WTC11 (cell line): ENCODE measurements at regions not wholly inside any gene's neighbourhood (a gene's known extent, or its start where the extent isn't known, plus 50 kb on each side); places are given as distances from the start of the nearest gene placed in this dataset.

Experiments used
- ATAC-seq: fragments of 200-7000 bp; cut with Tn5 transposase; 2 replicates; pipeline ENCODE4 v1.10.0; 2021; ENCODE audit warnings: mild to moderate bottlenecking, moderate library complexity
- CTCF ChIA-PET: fragments of 300-600 bp; sonication (Branson Sonifier 250); formaldehyde crosslinking; loops from one replicate; lab custom pipeline; 2021; ENCODE audit warnings: antibody characterized with exemption; lab: Charles Lee
- POLR2A ChIA-PET: fragments of 350-600 bp; sonication (Branson Sonifier 250); formaldehyde crosslinking; loops from one replicate; lab custom pipeline; 2021; ENCODE audit warnings: antibody characterized with exemption; lab: Charles Lee
- DNase-seq: peaks from one replicate; pipeline ENCODE4 v3.0.0; 2021; ENCODE audit warnings: low spot score
- H3K27ac Mint-ChIP-seq: 2 replicates; pipeline ENCODE4 v1.8.0; 2021; ENCODE audit warnings: mixed read lengths
- H3K27me3 Mint-ChIP-seq: 2 replicates; pipeline ENCODE4 v1.8.0; 2021; ENCODE audit warnings: low read depth, mild to moderate bottlenecking, moderate library complexity, mixed read lengths
- H3K36me3 Mint-ChIP-seq: 2 replicates; pipeline ENCODE4 v1.8.0; 2021; ENCODE audit warnings: mixed read lengths
- H3K4me1 Mint-ChIP-seq: 2 replicates; pipeline ENCODE4 v1.8.0; 2022; ENCODE audit warnings: mixed read lengths
- H3K4me3 Mint-ChIP-seq: 2 replicates; pipeline ENCODE4 v1.8.0; 2021; ENCODE audit warnings: mild to moderate bottlenecking, moderate library complexity, mixed read lengths
- H3K9me3 Mint-ChIP-seq: 2 replicates; pipeline ENCODE4 v1.8.0; 2021; ENCODE audit warnings: mixed read lengths
- ATF1 ChIP-seq: sonication (generic); formaldehyde crosslinking; IDR thresholded peaks from 2 replicates; pipeline ENCODE4 v1.8.1; 2023; ENCODE audit warnings: mild to moderate bottlenecking, moderate library complexity, missing genetic modification reagents
- CDX4 ChIP-seq: fragments of 250-450 bp; sonication (Bioruptor Pico); IDR thresholded peaks from 2 replicates; pipeline ENCODE4 v1.9.0; 2021; ENCODE audit warnings: moderate library complexity, mild to moderate bottlenecking, inconsistent platforms, borderline replicate concordance
- CREM ChIP-seq: sonication (generic); formaldehyde crosslinking; IDR thresholded peaks from 2 replicates; pipeline ENCODE4 v1.8.1; 2022; ENCODE audit warnings: mild to moderate bottlenecking, missing genetic modification reagents, moderate library complexity
- E2F4 ChIP-seq: sonication (generic); formaldehyde crosslinking; IDR thresholded peaks from 2 replicates; pipeline ENCODE4 v1.8.1; 2022; ENCODE audit warnings: low read depth, mild to moderate bottlenecking, moderate library complexity, missing genetic modification reagents, borderline replicate concordance
- EMX1 ChIP-seq: fragments of 250-450 bp; sonication (Bioruptor Pico); IDR thresholded peaks from 2 replicates; pipeline ENCODE4 v1.8.0; 2021; ENCODE audit warnings: mild to moderate bottlenecking
- FOXK1 ChIP-seq: sonication (generic); formaldehyde crosslinking; IDR thresholded peaks from 2 replicates; pipeline ENCODE4 v1.8.0; 2022; ENCODE audit warnings: mild to moderate bottlenecking, moderate library complexity, missing genetic modification reagents
- GABPB1 ChIP-seq: sonication (generic); formaldehyde crosslinking; IDR thresholded peaks from 2 replicates; pipeline ENCODE4 v1.8.1; 2023; ENCODE audit warnings: mild to moderate bottlenecking, missing genetic modification reagents
- JAZF1 ChIP-seq: fragments of 250-450 bp; sonication (Bioruptor Pico); IDR thresholded peaks from 2 replicates; pipeline ENCODE4 v1.9.0; 2021; ENCODE audit warnings: moderate library complexity, mild to moderate bottlenecking, inconsistent platforms
- JUN ChIP-seq: sonication (generic); formaldehyde crosslinking; IDR thresholded peaks from 2 replicates; pipeline ENCODE4 v1.8.0; 2023; ENCODE audit warnings: mild to moderate bottlenecking, missing genetic modification reagents
- MAX ChIP-seq: sonication (generic); formaldehyde crosslinking; IDR thresholded peaks from 2 replicates; pipeline ENCODE4 v1.8.0; 2022; ENCODE audit warnings: mild to moderate bottlenecking, missing genetic modification reagents
- NFATC4 ChIP-seq: fragments of 250-450 bp; sonication (Bioruptor Pico); IDR thresholded peaks from 2 replicates; pipeline ENCODE4 v1.9.0; 2021; ENCODE audit warnings: mild to moderate bottlenecking
- NR2C2 ChIP-seq: sonication (generic); formaldehyde crosslinking; IDR thresholded peaks from 2 replicates; pipeline ENCODE4 v1.8.0; 2022; ENCODE audit warnings: mild to moderate bottlenecking, missing genetic modification reagents
- OVOL2 ChIP-seq: fragments of 250-450 bp; sonication (Bioruptor Pico); IDR thresholded peaks from 2 replicates; pipeline ENCODE4 v1.9.0; 2021; ENCODE audit warnings: mild to moderate bottlenecking, borderline replicate concordance
- PRRX2 ChIP-seq: fragments of 250-450 bp; sonication (Bioruptor Pico); IDR thresholded peaks from 2 replicates; pipeline ENCODE4 v1.8.0; 2021; ENCODE audit warnings: mild to moderate bottlenecking
- SMAD4 ChIP-seq: sonication (generic); formaldehyde crosslinking; IDR thresholded peaks from 2 replicates; pipeline ENCODE4 v1.8.0; 2022; ENCODE audit warnings: mild to moderate bottlenecking, missing genetic modification reagents
- TP53 ChIP-seq: sonication (generic); formaldehyde crosslinking; IDR thresholded peaks from 2 replicates; pipeline ENCODE4 v1.8.1; 2023; ENCODE audit warnings: mild to moderate bottlenecking, missing genetic modification reagents
- USF2 ChIP-seq: sonication (generic); formaldehyde crosslinking; IDR thresholded peaks from 2 replicates; pipeline ENCODE4 v1.8.1; 2023; ENCODE audit warnings: mild to moderate bottlenecking, missing genetic modification reagents, moderate library complexity
- ZNF121 ChIP-seq: sonication (generic); formaldehyde crosslinking; IDR thresholded peaks from 2 replicates; pipeline ENCODE4 v1.8.0; 2023; ENCODE audit warnings: missing genetic modification reagents
- ZNF138 ChIP-seq: sonication (generic); formaldehyde crosslinking; conservative IDR thresholded peaks from 2 replicates; pipeline ENCODE4 v1.8.1; 2022; ENCODE audit warnings: mild to moderate bottlenecking, moderate library complexity, missing genetic modification reagents
- ZNF232 ChIP-seq: sonication (generic); formaldehyde crosslinking; IDR thresholded peaks from 2 replicates; pipeline ENCODE4 v1.8.0; 2022; ENCODE audit warnings: mild to moderate bottlenecking, missing genetic modification reagents
- ZNF317 ChIP-seq: sonication (generic); formaldehyde crosslinking; IDR thresholded peaks from 2 replicates; pipeline ENCODE4 v1.8.1; 2023; ENCODE audit warnings: low read depth, mild to moderate bottlenecking, moderate library complexity, missing genetic modification reagents, borderline replicate concordance
- ZNF416 ChIP-seq: fragments of 250-450 bp; sonication (Bioruptor Pico); IDR thresholded peaks from 2 replicates; pipeline ENCODE4 v1.9.0; 2021; ENCODE audit warnings: mild to moderate bottlenecking, inconsistent platforms
- TF ChIP-seq, protein P1 (sequence below): fragments of 250-450 bp; sonication (Bioruptor Pico); IDR thresholded peaks from 2 replicates; pipeline ENCODE4 v2.1.2; 2022; ENCODE audit warnings: mild to moderate bottlenecking, moderate library complexity
- TF ChIP-seq, protein P2 (sequence below): sonication (generic); formaldehyde crosslinking; IDR thresholded peaks from 2 replicates; pipeline ENCODE4 v1.8.0; 2023; ENCODE audit warnings: mild to moderate bottlenecking, missing genetic modification reagents
- TF ChIP-seq, protein P3 (sequence below): sonication (generic); formaldehyde crosslinking; IDR thresholded peaks from 2 replicates; pipeline ENCODE4 v1.8.1; 2022; ENCODE audit warnings: mild to moderate bottlenecking, missing genetic modification reagents, moderate library complexity, borderline replicate concordance

- CTCF ChIA-PET, result interaction anchor here (2.5 kb wide), 1 partner anchor 9 kb away, joined by 10 read pairs; no protein-coding TSS in a partner anchor
- Mint-ChIP-seq H3K9me3 (no peaks in the 10 kb centered on the region), H3K27ac (peak overlapping the region; percentile 37; the same call in 1 of the 2 replicates), H3K27me3 (no peaks in the 10 kb centered on the region), H3K4me1 (peaks cover 20% of the 10 kb centered on the region), H3K36me3 (no peaks in the 10 kb centered on the region), H3K4me3 (no peak overlapping the region)
- ATAC-seq (peak; percentile 55), DNase-seq (no peak)
- TF ChIP-seq GABPB1, result peak; percentile 44
- TF ChIP-seq FOXK1 (CRISPR knock-in tag), result no peak
- no peak for TF ChIP-seq USF2
- TF ChIP-seq, protein P1, sequence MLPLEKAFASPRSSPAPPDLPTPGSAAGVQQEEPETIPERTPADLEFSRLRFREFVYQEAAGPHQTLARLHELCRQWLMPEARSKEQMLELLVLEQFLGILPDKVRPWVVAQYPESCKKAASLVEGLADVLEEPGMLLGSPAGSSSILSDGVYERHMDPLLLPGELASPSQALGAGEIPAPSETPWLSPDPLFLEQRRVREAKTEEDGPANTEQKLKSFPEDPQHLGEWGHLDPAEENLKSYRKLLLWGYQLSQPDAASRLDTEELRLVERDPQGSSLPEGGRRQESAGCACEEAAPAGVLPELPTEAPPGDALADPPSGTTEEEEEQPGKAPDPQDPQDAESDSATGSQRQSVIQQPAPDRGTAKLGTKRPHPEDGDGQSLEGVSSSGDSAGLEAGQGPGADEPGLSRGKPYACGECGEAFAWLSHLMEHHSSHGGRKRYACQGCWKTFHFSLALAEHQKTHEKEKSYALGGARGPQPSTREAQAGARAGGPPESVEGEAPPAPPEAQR (CRISPR knock-in tag), result no peak
- TF ChIP-seq EMX1 (CRISPR knock-in tag), result no peak
- no peak for TF ChIP-seq ZNF416 (CRISPR knock-in tag)
- TF ChIP-seq JAZF1, result no peak
- no peak for TF ChIP-seq PRRX2 (CRISPR knock-in tag)
- POLR2A ChIA-PET, result interaction anchor here (0.6 kb wide), 1 partner anchor 108 kb away, joined by 7 read pairs; no protein-coding TSS in a partner anchor
Observed at GRCh38 chr20:8073024-8073832, 53.7 kb upstream of the TMX4 start.

DNA sequence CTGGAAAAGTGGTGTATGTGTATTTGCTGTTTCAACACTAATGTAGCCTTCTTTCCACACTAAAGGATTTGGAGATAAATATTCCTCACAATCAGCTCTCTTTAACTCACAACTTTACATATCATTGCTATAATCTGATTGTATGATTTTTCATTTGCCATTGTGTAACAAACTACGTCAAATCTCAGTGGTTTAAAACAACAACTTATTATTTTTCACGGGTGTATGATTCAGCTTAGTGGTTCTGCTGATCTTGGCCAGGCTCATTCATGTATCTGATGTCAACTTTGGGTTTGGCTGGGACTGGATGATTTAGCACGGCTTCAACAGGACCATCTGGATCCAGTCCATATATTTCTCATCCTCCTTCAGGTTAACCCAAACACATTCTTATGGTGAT, 55.4 kb upstream of the TMX4 start:
- Mint-ChIP-seq H3K9me3 (no peaks in the 10 kb centered on the region), H3K4me3 (no peak overlapping the region), H3K27ac (no peak overlapping the region), H3K36me3 (no peaks in the 10 kb centered on the region), H3K27me3 (no peaks in the 10 kb centered on the region), H3K4me1 (peaks cover 20% of the 10 kb centered on the region)
- POLR2A ChIA-PET, result no interaction called here
- CTCF ChIA-PET, result no interaction called here
- ATAC-seq, result no peak
- no peak for TF ChIP-seq CDX4 (CRISPR knock-in tag)
- no peak for TF ChIP-seq FOXK1 (CRISPR knock-in tag)
- no peak for TF ChIP-seq ZNF416 (CRISPR knock-in tag)
- no peak for TF ChIP-seq JUN (CRISPR knock-in tag)
- TF ChIP-seq MAX (CRISPR knock-in tag), result no peak
- TF ChIP-seq, protein P2, sequence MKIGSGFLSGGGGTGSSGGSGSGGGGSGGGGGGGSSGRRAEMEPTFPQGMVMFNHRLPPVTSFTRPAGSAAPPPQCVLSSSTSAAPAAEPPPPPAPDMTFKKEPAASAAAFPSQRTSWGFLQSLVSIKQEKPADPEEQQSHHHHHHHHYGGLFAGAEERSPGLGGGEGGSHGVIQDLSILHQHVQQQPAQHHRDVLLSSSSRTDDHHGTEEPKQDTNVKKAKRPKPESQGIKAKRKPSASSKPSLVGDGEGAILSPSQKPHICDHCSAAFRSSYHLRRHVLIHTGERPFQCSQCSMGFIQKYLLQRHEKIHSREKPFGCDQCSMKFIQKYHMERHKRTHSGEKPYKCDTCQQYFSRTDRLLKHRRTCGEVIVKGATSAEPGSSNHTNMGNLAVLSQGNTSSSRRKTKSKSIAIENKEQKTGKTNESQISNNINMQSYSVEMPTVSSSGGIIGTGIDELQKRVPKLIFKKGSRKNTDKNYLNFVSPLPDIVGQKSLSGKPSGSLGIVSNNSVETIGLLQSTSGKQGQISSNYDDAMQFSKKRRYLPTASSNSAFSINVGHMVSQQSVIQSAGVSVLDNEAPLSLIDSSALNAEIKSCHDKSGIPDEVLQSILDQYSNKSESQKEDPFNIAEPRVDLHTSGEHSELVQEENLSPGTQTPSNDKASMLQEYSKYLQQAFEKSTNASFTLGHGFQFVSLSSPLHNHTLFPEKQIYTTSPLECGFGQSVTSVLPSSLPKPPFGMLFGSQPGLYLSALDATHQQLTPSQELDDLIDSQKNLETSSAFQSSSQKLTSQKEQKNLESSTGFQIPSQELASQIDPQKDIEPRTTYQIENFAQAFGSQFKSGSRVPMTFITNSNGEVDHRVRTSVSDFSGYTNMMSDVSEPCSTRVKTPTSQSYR (CRISPR knock-in tag), result no peak
- no peak for TF ChIP-seq CREM
- no peak for TF ChIP-seq OVOL2
- no peak for TF ChIP-seq GABPB1
- TF ChIP-seq E2F4 (CRISPR knock-in tag), result no peak
- no peak for TF ChIP-seq ZNF317 (CRISPR knock-in tag)
- no peak for TF ChIP-seq ZNF121 (CRISPR knock-in tag)
- TF ChIP-seq ZNF138, result no peak
- TF ChIP-seq, protein P3, sequence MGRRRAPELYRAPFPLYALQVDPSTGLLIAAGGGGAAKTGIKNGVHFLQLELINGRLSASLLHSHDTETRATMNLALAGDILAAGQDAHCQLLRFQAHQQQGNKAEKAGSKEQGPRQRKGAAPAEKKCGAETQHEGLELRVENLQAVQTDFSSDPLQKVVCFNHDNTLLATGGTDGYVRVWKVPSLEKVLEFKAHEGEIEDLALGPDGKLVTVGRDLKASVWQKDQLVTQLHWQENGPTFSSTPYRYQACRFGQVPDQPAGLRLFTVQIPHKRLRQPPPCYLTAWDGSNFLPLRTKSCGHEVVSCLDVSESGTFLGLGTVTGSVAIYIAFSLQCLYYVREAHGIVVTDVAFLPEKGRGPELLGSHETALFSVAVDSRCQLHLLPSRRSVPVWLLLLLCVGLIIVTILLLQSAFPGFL (CRISPR knock-in tag), result no peak
- no peak for TF ChIP-seq ATF1 (CRISPR knock-in tag)
- no peak for TF ChIP-seq ZNF232 (CRISPR knock-in tag)
- TF ChIP-seq NFATC4 (CRISPR knock-in tag), result no peak
- TF ChIP-seq TP53 (CRISPR knock-in tag), result no peak
- TF ChIP-seq SMAD4 (CRISPR knock-in tag), result no peak
- TF ChIP-seq NR2C2 (CRISPR knock-in tag), result no peak
- DNase-seq, result no peak
